ENCODE measurements at regions not wholly inside any gene's neighbourhood (a gene's known extent, or its start where the extent isn't known, plus 50 kb on each side); places are given as distances from the start of the nearest gene placed in this dataset.

DNA sequence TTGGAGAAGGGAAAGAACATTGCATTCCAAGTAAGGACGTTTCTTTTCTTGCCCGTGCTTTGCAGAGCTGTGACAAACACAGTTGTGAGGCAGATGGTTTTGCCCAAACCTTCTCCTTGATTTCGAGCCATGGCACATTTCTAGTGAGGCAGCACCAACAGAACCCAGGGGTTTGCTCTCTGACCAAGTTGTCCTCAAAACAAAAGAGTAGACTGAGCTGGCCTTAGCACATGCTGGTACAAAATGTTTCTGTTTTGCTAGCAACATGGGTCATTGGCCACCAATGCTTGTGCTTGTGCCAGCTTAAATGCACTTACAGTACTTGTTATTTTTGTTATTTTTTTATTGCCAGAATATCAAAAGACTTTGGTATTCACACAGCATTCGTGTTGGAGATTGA, 328.8 kb downstream of the GADD45G start:
- Histone ChIP-seq H4K20me1 (ENCODE audit: insufficient read depth) (no peaks in the 10 kb centered on the region), H3K27me3 (ENCODE audit: insufficient read depth, low read depth, low read length) (no peaks in the 10 kb centered on the region)

DNA sequence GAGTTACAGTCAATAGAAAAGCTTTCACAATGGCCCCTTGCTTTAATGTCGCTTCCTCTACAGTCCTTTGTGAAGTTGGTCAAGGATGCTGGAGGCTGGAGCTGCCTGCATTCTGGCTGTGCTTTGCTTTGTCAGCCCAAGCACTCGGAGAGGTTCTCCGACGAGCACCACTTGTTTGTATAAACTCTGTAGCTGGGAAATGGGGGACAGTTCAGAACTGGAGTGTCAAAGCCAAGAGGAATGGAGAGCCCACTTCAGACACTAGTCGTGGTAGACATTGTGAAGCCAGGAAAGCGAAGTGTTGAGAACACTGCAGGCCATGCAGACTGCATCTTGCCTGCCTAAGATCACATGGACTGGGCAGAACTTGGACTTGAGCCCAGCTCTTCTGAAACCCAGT, 330.3 kb downstream of the GADD45G start:
- no peak overlapping the region for H3K27ac ChIP-seq (ENCODE audit: low read length)
- H3K4me2 ChIP-seq (ENCODE audit: low read length) = no peak overlapping the region
- no peaks in the 10 kb centered on the region for H3K27me3 ChIP-seq (ENCODE audit: insufficient read depth, low read depth, low read length)
- no peak overlapping the region for H3K4me3 ChIP-seq (ENCODE audit: low read length)
- no peak overlapping the region for H3K9ac ChIP-seq (ENCODE audit: low read length)
- no peaks in the 10 kb centered on the region for H3K9me2 ChIP-seq (ENCODE audit: insufficient read depth, low read length)
- no peaks in the 10 kb centered on the region for H4K20me1 ChIP-seq (ENCODE audit: insufficient read depth)
- TF ChIP-seq, protein P1, sequence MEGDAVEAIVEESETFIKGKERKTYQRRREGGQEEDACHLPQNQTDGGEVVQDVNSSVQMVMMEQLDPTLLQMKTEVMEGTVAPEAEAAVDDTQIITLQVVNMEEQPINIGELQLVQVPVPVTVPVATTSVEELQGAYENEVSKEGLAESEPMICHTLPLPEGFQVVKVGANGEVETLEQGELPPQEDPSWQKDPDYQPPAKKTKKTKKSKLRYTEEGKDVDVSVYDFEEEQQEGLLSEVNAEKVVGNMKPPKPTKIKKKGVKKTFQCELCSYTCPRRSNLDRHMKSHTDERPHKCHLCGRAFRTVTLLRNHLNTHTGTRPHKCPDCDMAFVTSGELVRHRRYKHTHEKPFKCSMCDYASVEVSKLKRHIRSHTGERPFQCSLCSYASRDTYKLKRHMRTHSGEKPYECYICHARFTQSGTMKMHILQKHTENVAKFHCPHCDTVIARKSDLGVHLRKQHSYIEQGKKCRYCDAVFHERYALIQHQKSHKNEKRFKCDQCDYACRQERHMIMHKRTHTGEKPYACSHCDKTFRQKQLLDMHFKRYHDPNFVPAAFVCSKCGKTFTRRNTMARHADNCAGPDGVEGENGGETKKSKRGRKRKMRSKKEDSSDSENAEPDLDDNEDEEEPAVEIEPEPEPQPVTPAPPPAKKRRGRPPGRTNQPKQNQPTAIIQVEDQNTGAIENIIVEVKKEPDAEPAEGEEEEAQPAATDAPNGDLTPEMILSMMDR (IDR thresholded peaks at IDR 0.05; ENCODE audit: poor library complexity, severe bottlenecking) = no peak
- TF ChIP-seq MXI1 (conservative IDR thresholded peaks at IDR 0.05; ENCODE audit: poor library complexity, severe bottlenecking) = no peak
- no peak for TF ChIP-seq RAD21 (conservative IDR thresholded peaks at IDR 0.05)
- no peak for TF ChIP-seq TAF1 (IDR thresholded peaks at IDR 0.05; ENCODE audit: low read depth)
- TF ChIP-seq EP300 (conservative IDR thresholded peaks at IDR 0.05; ENCODE audit: poor library complexity, severe bottlenecking) = no peak
- no peak for TF ChIP-seq EZH2 (IDR thresholded peaks at IDR 0.05; ENCODE audit: borderline replicate concordance, insufficient read depth, low read length, poor library complexity, severe bottlenecking)
- no peak for TF ChIP-seq POLR2AphosphoS5 (IDR thresholded peaks at IDR 0.05)
- H3K9me3 ChIP-seq (ENCODE audit: low read length) = no peaks in the 10 kb centered on the region
- H3K36me3 ChIP-seq (ENCODE audit: insufficient read depth, low read length) = no peaks in the 10 kb centered on the region
- no peaks in the 10 kb centered on the region for H3F3A ChIP-seq (ENCODE audit: insufficient read depth, low read length, poor library complexity, severe bottlenecking)
- no peaks in the 10 kb centered on the region for H3K79me2 ChIP-seq (replicated peaks; ENCODE audit: insufficient read depth, low read length)
- H2AFZ ChIP-seq (ENCODE audit: low read depth, low read length) = no peak overlapping the region

More for the DNA sequence above, 328.8 kb downstream of the GADD45G start:
- no peak overlapping the region for H3K27ac ChIP-seq (ENCODE audit: low read length)
- H3K9ac ChIP-seq (ENCODE audit: low read length) = no peak overlapping the region
- H3K79me2 ChIP-seq (replicated peaks; ENCODE audit: insufficient read depth, low read length) = no peaks in the 10 kb centered on the region
- TF ChIP-seq EZH2 (IDR thresholded peaks at IDR 0.05; ENCODE audit: borderline replicate concordance, insufficient read depth, low read length, poor library complexity, severe bottlenecking) (no peak), POLR2AphosphoS5 (IDR thresholded peaks at IDR 0.05) (no peak), MXI1 (conservative IDR thresholded peaks at IDR 0.05; ENCODE audit: poor library complexity, severe bottlenecking) (no peak)
- H3K4me3 ChIP-seq (ENCODE audit: low read length) = no peak overlapping the region
- no peaks in the 10 kb centered on the region for H3K9me3 ChIP-seq (ENCODE audit: low read length)
- no peaks in the 10 kb centered on the region for H3K9me2 ChIP-seq (ENCODE audit: insufficient read depth, low read length)
- H3K4me2 ChIP-seq (ENCODE audit: low read length) = no peak overlapping the region
- no peaks in the 10 kb centered on the region for H3K36me3 ChIP-seq (ENCODE audit: insufficient read depth, low read length)
- H2AFZ ChIP-seq (ENCODE audit: low read depth, low read length) = no peak overlapping the region
- H3F3A ChIP-seq (ENCODE audit: insufficient read depth, low read length, poor library complexity, severe bottlenecking) = no peaks in the 10 kb centered on the region

DNA sequence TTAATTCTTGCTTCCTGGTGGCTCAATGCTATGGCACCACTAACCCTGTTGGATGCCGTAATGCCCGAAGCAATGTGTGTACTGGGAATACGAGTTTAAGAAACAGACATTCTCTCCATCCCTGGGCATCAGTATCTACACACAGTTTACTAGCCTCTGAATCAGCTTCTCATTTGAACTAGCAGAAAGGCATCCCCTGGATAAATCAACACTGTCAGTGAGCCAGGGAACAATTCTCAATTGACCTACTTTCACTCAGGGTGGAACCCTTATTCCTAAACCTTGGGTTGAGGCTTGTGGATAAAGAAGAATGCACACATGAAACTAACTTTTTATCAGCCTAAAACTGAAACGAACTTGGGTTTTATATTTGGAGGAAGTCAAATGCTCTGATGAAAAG, 331.0 kb downstream of the GADD45G start:
- Histone ChIP-seq H3K4me2 (ENCODE audit: low read length) (no peak overlapping the region), H3K36me3 (ENCODE audit: insufficient read depth, low read length) (no peaks in the 10 kb centered on the region), H3K9me2 (ENCODE audit: insufficient read depth, low read length) (no peaks in the 10 kb centered on the region), H3K9me3 (ENCODE audit: low read length) (no peaks in the 10 kb centered on the region), H3F3A (ENCODE audit: insufficient read depth, low read length, poor library complexity, severe bottlenecking) (no peaks in the 10 kb centered on the region), H4K20me1 (ENCODE audit: insufficient read depth) (no peaks in the 10 kb centered on the region), H3K9ac (ENCODE audit: low read length) (no peak overlapping the region), H3K27ac (ENCODE audit: low read length) (no peak overlapping the region), H2AFZ (ENCODE audit: low read depth, low read length) (no peak overlapping the region), H3K4me3 (ENCODE audit: low read length) (no peak overlapping the region), H3K79me2 (replicated peaks; ENCODE audit: insufficient read depth, low read length) (no peaks in the 10 kb centered on the region), H3K27me3 (ENCODE audit: insufficient read depth, low read depth, low read length) (no peaks in the 10 kb centered on the region)
- TF ChIP-seq, protein P1 (IDR thresholded peaks at IDR 0.05; ENCODE audit: poor library complexity, severe bottlenecking) = no peak
- TF ChIP-seq, protein P2, sequence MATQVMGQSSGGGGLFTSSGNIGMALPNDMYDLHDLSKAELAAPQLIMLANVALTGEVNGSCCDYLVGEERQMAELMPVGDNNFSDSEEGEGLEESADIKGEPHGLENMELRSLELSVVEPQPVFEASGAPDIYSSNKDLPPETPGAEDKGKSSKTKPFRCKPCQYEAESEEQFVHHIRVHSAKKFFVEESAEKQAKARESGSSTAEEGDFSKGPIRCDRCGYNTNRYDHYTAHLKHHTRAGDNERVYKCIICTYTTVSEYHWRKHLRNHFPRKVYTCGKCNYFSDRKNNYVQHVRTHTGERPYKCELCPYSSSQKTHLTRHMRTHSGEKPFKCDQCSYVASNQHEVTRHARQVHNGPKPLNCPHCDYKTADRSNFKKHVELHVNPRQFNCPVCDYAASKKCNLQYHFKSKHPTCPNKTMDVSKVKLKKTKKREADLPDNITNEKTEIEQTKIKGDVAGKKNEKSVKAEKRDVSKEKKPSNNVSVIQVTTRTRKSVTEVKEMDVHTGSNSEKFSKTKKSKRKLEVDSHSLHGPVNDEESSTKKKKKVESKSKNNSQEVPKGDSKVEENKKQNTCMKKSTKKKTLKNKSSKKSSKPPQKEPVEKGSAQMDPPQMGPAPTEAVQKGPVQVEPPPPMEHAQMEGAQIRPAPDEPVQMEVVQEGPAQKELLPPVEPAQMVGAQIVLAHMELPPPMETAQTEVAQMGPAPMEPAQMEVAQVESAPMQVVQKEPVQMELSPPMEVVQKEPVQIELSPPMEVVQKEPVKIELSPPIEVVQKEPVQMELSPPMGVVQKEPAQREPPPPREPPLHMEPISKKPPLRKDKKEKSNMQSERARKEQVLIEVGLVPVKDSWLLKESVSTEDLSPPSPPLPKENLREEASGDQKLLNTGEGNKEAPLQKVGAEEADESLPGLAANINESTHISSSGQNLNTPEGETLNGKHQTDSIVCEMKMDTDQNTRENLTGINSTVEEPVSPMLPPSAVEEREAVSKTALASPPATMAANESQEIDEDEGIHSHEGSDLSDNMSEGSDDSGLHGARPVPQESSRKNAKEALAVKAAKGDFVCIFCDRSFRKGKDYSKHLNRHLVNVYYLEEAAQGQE (IDR thresholded peaks at IDR 0.05; ENCODE audit: borderline replicate concordance) = no peak
- no peak for TF ChIP-seq MXI1 (conservative IDR thresholded peaks at IDR 0.05; ENCODE audit: poor library complexity, severe bottlenecking)
- TF ChIP-seq POLR2AphosphoS5 (IDR thresholded peaks at IDR 0.05) = no peak
- TF ChIP-seq SMC3 (conservative IDR thresholded peaks at IDR 0.05; ENCODE audit: poor library complexity) = no peak
- no peak for TF ChIP-seq EZH2 (IDR thresholded peaks at IDR 0.05; ENCODE audit: borderline replicate concordance, insufficient read depth, low read length, poor library complexity, severe bottlenecking)
- no peak for TF ChIP-seq EP300 (conservative IDR thresholded peaks at IDR 0.05; ENCODE audit: poor library complexity, severe bottlenecking)
- TF ChIP-seq RAD21 (conservative IDR thresholded peaks at IDR 0.05) = no peak
- no peak for TF ChIP-seq TAF1 (IDR thresholded peaks at IDR 0.05; ENCODE audit: low read depth)
